DND-41 (cell line): ENCODE measurements at regions not wholly inside any gene's neighbourhood (a gene's known extent, or its start where the extent isn't known, plus 50 kb on each side); places are given as distances from the start of the nearest gene placed in this dataset.

Experiments used
- ATAC-seq: fragments of 200-7000 bp; cut with Tn5 transposase; 3 replicates; pipeline ENCODE4 v1.9.1; 2021; ENCODE audit warnings: low read depth; ENCODE audit not compliant: insufficient read depth
- DNase-seq: peaks from one replicate; pipeline ENCODE4 v3.0.0-alpha.2; 2020
- H2AFZ ChIP-seq: 2 replicates; pipeline ENCODE4 v1.6.0; 2012; ENCODE audit warnings: low read depth, low read length
- H3K27ac ChIP-seq: 2 replicates; pipeline ENCODE4 v1.5.1; 2012; ENCODE audit warnings: low read length, inconsistent platforms
- H3K27me3 ChIP-seq: fragments of 200-600 bp; sonication (generic); 2 replicates; pipeline ENCODE4 v1.6.0; 2012; ENCODE audit warnings: low read length, mild to moderate bottlenecking, inconsistent platforms; ENCODE audit not compliant: insufficient read depth, poor library complexity
- H3K36me3 ChIP-seq: 2 replicates; pipeline ENCODE4 v1.5.1; 2012; ENCODE audit warnings: low read length, inconsistent platforms; ENCODE audit not compliant: insufficient read depth
- H3K4me1 ChIP-seq: 2 replicates; pipeline ENCODE4 v1.5.1; 2012; ENCODE audit warnings: mild to moderate bottlenecking, low read length; ENCODE audit not compliant: insufficient read depth
- H3K4me2 ChIP-seq: 2 replicates; pipeline ENCODE4 v1.6.0; 2012; ENCODE audit warnings: mild to moderate bottlenecking, moderate library complexity, low read length, inconsistent platforms; ENCODE audit not compliant: insufficient read depth
- H3K4me3 ChIP-seq, 2 experiments: fragments of 200-600 bp in 1 of 2; shearing (Covaris generic) in 1 of 2; 2 replicates each; pipeline ENCODE4 v1.5.1; 2012 to 2016; ENCODE audit warnings: inconsistent platforms in 2 of 2, low read length in 2 of 2, mild to moderate bottlenecking in 2 of 2, low read depth in 1 of 2, moderate library complexity in 1 of 2
- H3K79me2 ChIP-seq: 2 replicates; pipeline ENCODE4 v1.6.0; 2012; ENCODE audit warnings: low read length, inconsistent platforms; ENCODE audit not compliant: insufficient read depth
- H3K9ac ChIP-seq: 2 replicates; pipeline ENCODE4 v1.6.0; 2012; ENCODE audit warnings: low read depth, mild to moderate bottlenecking, inconsistent platforms, low read length, moderate library complexity
- H3K9me3 ChIP-seq: 2 replicates; pipeline ENCODE4 v1.5.1; 2012; ENCODE audit warnings: low read length, moderate library complexity, mild to moderate bottlenecking, inconsistent platforms; ENCODE audit not compliant: insufficient read depth, severe bottlenecking
- H4K20me1 ChIP-seq: 2 replicates; pipeline ENCODE4 v1.6.0; 2012; ENCODE audit warnings: low read length; ENCODE audit not compliant: insufficient read depth
- CTCF ChIP-seq: IDR thresholded peaks from 2 replicates; pipeline ENCODE4 v1.5.1; 2012; ENCODE audit warnings: borderline replicate concordance, low read length, moderate library complexity, mild to moderate bottlenecking; ENCODE audit not compliant: poor library complexity, severe bottlenecking; ENCODE audit errors: extremely low read depth
- EZH2 ChIP-seq: IDR thresholded peaks from 3 replicates; pipeline ENCODE4 v1.6.1; 2012; ENCODE audit warnings: borderline replicate concordance, low read depth, mild to moderate bottlenecking, moderate library complexity, low read length, inconsistent platforms; ENCODE audit not compliant: severe bottlenecking

GRCh38 chr5:175195698-175196656, 248.0 kb downstream of the DRD1 start:
- Histone ChIP-seq H3K4me1 (no peaks in the 10 kb centered on the region), H3K36me3 (no peaks in the 10 kb centered on the region), H3K9ac (no peak overlapping the region), H2AFZ (no peak overlapping the region), H3K9me3 (peaks cover 8% of the 10 kb centered on the region), H3K27me3 (no peaks in the 10 kb centered on the region), H3K79me2 (no peaks in the 10 kb centered on the region), H3K4me2 (no peak overlapping the region), H3K27ac (no peak overlapping the region), H4K20me1 (no peaks in the 10 kb centered on the region), H3K4me3 (no peak overlapping the region)
- DNase-seq: no peak
- no peak for ATAC-seq
- no peak for TF ChIP-seq EZH2
- no peak for TF ChIP-seq CTCF

- Histone ChIP-seq H3K4me2 (no peak overlapping the region), H3K4me1 (no peaks in the 10 kb centered on the region), H4K20me1 (no peaks in the 10 kb centered on the region), H3K4me3 (no peak overlapping the region), H3K79me2 (no peaks in the 10 kb centered on the region), H2AFZ (no peak overlapping the region), H3K27ac (no peak overlapping the region), H3K9me3 (no peaks in the 10 kb centered on the region), H3K27me3 (no peaks in the 10 kb centered on the region), H3K9ac (no peak overlapping the region), H3K36me3 (no peaks in the 10 kb centered on the region)
- DNase-seq: no peak
- TF ChIP-seq EZH2 (no peak), CTCF (no peak)
- ATAC-seq: no peak
These were observed 262.7 kb downstream of the DRD1 start for GRCh38 chr5:175181331-175181730.

- H3K36me3 ChIP-seq: no peaks in the 10 kb centered on the region
- no peak overlapping the region for H2AFZ ChIP-seq
- ATAC-seq: no peak
- no peaks in the 10 kb centered on the region for H3K79me2 ChIP-seq
- H3K9me3 ChIP-seq: no peaks in the 10 kb centered on the region
- no peak for DNase-seq
- TF ChIP-seq EZH2 (no peak), CTCF (no peak)
- H3K9ac ChIP-seq: no peak overlapping the region
- H3K27ac ChIP-seq: no peak overlapping the region
- no peaks in the 10 kb centered on the region for H3K27me3 ChIP-seq
- H3K4me3 ChIP-seq: no peak overlapping the region
- H4K20me1 ChIP-seq: no peaks in the 10 kb centered on the region
- H3K4me1 ChIP-seq: no peaks in the 10 kb centered on the region
- no peak overlapping the region for H3K4me2 ChIP-seq
These were observed 273.1 kb downstream of the DRD1 start for GRCh38 chr5:175170899-175171298.
